NAMALWA (cell line): ENCODE measurements at regions not wholly inside any gene's neighbourhood (a gene's known extent, or its start where the extent isn't known, plus 50 kb on each side); places are given as distances from the start of the nearest gene placed in this dataset.

ENCODE experiments used
- DNase-seq: peaks from one replicate; pipeline ENCODE4 v3.0.0-alpha.2; 2015; ENCODE audit warnings: low spot score

- no peak for DNase-seq
Observed at GRCh38 chr10:44028384-44029137, 356.3 kb downstream of the CXCL12 start.

GRCh38 chr10:44024356-44025116 lies 360.4 kb downstream of the CXCL12 start:
- DNase-seq, result no peak

DNA sequence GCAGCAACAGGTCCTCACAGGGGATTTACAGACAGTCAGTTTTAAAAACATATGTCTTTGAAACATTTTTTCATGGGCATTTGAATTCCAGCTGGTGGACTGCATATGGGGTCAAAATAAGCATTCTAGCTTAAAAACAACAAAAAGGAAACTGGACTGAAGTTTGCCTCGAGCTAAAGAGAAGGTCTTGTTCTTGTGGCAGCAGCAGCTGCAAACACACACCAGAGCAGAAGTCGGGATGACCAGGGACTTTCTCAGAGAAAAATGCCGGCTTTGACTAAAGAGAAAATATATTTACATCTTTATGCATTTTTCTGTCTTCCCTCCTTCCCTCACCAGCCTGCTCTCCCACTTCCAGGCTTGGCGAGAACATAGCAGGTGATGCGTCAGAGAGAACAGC lies 361.4 kb downstream of the CXCL12 start:
- DNase-seq, result no peak

- no peak for DNase-seq
Observed at GRCh38 chr10:44022203-44022602, 362.7 kb downstream of the CXCL12 start.

GRCh38 chr10:44020322-44021111 lies 364.4 kb downstream of the CXCL12 start:
- DNase-seq, result no peak

DNA sequence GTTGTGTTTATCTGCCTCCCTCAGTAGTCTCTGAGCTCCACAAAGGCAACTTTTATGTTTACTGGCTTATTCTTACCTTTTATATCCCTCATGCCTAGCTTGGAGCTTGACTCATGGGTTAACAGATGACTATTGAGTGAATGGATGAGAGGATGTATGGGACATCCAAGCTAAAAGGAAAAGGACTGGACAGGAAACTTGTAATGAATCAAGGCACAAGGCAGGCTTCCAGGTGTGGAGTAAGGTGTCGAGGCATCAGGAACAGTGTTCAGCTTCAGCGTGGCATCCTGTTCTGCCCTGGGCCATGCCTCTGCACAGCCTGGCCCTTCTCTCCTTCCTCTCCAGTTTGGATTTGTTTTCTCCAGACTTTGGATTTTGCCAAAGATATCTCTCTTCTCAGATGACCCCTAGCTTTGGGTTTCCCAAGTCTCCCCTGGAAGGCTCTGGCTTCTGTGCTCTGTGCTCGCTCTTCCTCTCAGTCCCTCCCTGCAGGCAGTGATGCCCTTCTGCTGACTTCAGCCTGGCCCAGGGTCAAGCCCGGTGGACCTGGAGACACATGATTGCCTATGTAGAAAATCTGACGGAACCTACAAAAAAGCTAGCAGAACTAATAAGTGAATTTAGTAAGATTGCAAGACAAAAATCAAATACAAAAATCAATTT lies 367.3 kb downstream of the CXCL12 start:
- DNase-seq, result no peak

- DNase-seq, result no peak
Observed at GRCh38 chr10:44016589-44017482, 368.1 kb downstream of the CXCL12 start.

- no peak for DNase-seq
Observed at GRCh38 chr10:44015702-44016500, 367.2 kb upstream of the ZNF32 start.

DNA sequence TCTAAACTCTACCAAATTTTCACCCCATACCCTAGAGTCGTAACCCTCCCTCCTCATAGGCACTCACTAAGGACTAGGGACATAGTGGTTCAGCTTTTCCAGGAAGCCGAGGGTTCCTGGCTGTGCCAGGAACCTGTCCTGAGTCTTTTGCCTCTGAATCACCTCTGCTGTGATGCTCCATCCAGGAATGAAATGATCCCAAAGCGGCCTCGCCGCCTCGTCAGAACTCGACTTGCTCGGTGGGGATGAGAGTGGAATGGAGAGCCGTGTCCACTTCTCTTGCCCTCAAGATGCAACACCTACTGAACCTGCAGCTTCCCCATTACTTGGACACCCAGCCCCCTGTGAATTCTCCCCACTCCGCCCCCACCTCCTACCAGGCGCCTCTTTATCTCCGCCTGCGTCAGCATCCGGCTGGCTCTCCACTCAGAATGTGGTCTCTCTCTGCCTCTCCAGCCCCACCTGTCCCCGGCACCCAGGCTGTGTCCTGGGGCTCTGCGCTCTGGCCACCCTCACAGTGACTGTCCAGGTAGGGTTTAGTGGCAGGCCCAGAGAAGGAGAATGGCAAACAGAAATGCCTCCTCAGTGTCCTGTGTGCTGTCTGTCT lies 366.1 kb upstream of the ZNF32 start:
- DNase-seq, result no peak

- DNase-seq, result no peak
Observed at GRCh38 chr10:44013981-44014380, 365.3 kb upstream of the ZNF32 start.

DNA sequence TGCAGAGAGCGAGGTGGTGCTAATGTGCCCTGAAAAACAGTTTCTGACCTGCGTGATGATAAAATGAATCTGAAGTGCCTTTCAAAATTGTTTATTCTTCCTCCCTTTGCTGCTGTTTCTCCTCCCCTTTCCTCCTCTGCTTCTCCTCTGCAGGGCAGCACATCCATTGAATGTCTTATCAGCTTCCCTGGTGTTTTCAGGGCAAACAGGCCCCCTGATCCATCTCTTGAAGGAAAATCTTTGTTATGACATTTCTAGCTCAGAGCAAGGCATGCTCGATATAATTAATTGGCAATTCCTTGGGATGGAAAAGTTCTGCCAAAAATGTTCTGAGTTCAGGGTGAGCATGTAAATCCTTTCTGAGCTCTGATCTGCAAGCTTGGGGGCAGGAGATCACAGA lies 364.2 kb upstream of the ZNF32 start:
- DNase-seq, result no peak

- DNase-seq, result no peak
Observed at GRCh38 chr10:44011603-44011981, 362.9 kb upstream of the ZNF32 start.

DNA sequence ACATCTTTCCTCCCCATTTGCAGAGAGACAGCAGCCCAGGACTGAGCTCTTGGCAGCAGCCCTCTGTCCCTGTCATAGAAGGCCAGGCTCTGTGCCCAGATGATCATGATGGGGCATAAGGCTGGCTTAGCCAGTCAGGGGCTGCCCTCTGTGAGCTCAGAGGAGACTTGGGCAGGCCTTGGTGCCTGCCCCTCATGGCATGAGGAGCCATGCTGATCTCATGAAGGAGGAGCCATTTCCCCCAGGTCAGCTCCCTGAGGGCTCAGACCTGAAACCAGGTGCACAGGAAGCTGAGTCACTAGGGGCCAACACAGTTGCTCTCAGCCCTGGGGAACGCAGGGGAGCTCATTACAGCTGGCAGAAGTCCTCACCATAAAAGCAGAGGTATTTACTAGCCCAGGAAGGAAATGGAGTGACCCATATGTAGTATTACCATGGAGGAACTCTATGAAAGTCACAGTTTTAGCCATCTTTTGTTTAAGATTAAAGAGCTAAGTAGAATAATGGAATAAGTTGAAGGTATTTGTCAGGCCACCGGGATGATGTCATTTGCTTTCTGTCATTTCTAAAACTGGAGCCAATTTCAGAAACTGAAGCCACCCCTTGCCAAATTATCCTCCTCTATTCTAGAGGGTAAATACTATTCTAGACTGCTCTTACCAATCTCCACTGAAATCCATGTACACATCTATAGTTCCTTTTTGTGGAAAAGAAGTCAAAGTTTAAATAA lies 362.4 kb upstream of the ZNF32 start:
- DNase-seq, result no peak

- DNase-seq, result no peak
Observed at GRCh38 chr10:44009891-44010632, 361.4 kb upstream of the ZNF32 start.

GRCh38 chr10:44008917-44009709 lies 360.4 kb upstream of the ZNF32 start:
- no peak for DNase-seq

GRCh38 chr10:44008270-44008916 lies 359.7 kb upstream of the ZNF32 start:
- DNase-seq, result no peak

DNA sequence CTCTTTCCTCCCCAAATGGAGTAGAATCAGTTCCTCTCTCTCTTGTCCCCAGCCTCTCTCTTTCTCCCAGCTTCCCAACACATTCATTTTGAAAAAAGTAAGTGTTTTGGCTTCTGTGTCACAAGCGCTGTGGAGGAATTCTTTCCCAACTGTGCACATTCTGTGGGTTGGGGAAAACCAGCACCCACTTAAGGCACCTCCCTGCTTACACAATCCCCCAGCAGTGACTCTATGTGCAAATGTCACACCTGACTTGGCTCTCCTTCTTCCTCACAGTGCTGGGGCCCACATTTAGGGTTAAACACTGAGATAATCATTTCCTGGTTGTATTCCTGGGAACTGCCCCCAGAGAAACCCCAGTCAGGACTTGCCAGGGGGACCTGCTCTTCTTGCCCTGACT lies 358.1 kb upstream of the ZNF32 start:
- no peak for DNase-seq
